ENCODE measurements at regions not wholly inside any gene's neighbourhood (a gene's known extent, or its start where the extent isn't known, plus 50 kb on each side); places are given as distances from the start of the nearest gene placed in this dataset.

DNA sequence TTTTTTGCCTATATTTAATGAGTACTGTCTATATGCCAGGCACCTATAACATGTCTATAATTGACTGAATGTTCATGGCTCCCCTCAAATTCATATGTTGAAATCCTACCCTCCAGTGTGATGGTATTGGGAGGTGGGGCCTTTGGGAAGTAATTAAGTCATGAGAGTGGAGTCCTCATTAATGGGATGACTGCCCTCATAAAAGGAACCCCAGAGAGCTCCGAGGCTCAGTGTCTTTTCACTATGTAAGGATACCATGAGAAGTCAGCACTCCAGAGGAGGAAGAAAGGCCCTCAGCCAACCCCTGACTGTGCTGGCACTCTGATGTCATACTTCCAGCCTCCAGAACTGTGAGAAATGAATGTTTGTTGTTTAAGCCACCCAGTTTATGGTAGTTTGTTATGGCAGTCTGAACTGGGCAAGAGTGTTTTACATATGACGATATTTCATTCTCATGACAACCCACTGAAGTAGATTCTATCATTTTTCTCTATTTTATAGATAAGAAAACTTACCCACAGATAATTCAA lies 61.1 kb upstream of the PCGF5 start:
- DNase-seq (ENCODE audit: extremely low spot score, unreplicated experiment), result no peak
- Mint-ChIP-seq H3K4me3 (ENCODE audit: unreplicated experiment) (no peak overlapping the region), H3K4me1 (ENCODE audit: unreplicated experiment) (peaks cover 11% of the 10 kb centered on the region), H3K27ac (ENCODE audit: unreplicated experiment) (no peak overlapping the region), H3K36me3 (ENCODE audit: unreplicated experiment) (no peaks in the 10 kb centered on the region), H3K27me3 (ENCODE audit: unreplicated experiment) (no peaks in the 10 kb centered on the region), H3K9me3 (ENCODE audit: unreplicated experiment) (no peaks in the 10 kb centered on the region)
- TF ChIP-seq CTCF (IDR thresholded peaks at IDR 0.05), result no peak

DNA sequence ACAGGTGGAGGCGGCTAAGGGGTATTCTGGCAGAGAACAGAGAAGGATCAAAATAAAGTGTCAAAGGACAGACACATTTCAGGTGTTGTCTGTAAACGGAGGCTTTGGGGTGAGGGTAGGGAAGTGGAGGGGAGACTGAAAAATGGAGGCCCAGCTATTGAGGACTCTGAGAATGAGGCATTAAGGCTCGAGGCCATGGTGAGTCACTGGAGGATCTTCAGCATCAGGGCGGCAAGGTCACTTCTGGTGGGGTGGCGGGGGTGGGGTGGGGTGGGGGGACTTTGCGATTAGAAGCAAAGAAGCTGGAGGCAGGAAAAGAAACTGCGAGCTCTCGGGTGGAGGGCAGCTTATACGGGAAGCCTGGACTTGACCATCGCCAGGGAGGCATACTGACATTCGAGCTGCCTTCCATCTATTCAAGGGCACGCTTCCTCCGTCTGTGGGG lies 58.4 kb upstream of the PCGF5 start:
- Mint-ChIP-seq H3K27me3 (ENCODE audit: unreplicated experiment) (no peaks in the 10 kb centered on the region), H3K27ac (ENCODE audit: unreplicated experiment) (peak overlapping the region; percentile 83), H3K4me1 (ENCODE audit: unreplicated experiment) (peaks cover 15% of the 10 kb centered on the region), H3K9me3 (ENCODE audit: unreplicated experiment) (no peaks in the 10 kb centered on the region), H3K4me3 (ENCODE audit: unreplicated experiment) (peak overlapping the region; percentile 76), H3K36me3 (ENCODE audit: unreplicated experiment) (no peaks in the 10 kb centered on the region)
- TF ChIP-seq CTCF (IDR thresholded peaks at IDR 0.05), result no peak
- DNase-seq (ENCODE audit: extremely low spot score, unreplicated experiment), result no peak

DNA sequence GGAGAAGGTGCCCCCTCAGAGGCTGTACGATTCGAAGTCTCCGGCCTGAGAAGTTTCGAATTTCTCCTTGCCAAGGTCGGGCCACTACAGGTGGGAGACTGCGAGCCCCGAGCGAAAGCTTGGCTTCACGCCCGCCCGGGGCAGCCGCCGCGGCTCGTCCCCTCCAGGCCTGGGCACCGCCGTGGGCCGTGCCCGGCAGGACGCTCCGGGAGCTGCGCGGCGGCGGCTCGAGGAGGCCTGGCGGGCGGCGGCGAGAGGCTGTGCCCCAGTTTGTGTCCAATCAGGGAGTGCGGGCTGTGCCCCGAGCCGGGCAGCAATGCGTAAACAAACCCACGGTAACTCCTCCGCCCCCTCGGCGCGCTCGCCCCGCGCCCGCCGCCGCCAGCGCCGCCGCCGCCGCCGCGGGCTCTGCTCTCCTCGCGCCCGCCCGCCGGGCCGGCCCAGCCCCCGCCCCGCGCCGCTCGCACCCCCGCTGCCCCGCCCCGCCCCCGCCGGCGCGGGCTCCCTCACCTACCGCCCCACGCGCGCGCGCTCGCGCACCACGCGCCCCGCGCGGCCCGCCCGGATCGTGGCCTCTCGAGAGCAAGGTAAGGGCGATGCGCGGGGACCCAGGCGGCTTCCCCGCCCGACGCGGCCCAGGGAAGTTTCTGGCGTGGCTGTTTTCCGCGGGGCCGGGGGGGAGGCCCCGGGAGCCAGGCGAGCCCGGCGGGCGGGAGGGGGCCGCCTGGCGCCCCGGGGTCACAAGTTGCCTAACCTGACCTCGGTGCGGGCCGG lies 57.8 kb upstream of the PCGF5 start:
- H3K27me3 Mint-ChIP-seq (ENCODE audit: unreplicated experiment), result no peaks in the 10 kb centered on the region
- peak; percentile 89 for DNase-seq (ENCODE audit: extremely low spot score, unreplicated experiment)
- no peaks in the 10 kb centered on the region for H3K36me3 Mint-ChIP-seq (ENCODE audit: unreplicated experiment)
- H3K27ac Mint-ChIP-seq (ENCODE audit: unreplicated experiment), result peak overlapping the region; percentile 63
- peak overlapping the region; percentile 76 for H3K4me3 Mint-ChIP-seq (ENCODE audit: unreplicated experiment)
- H3K4me1 Mint-ChIP-seq (ENCODE audit: unreplicated experiment), result peaks cover 15% of the 10 kb centered on the region
- H3K9me3 Mint-ChIP-seq (ENCODE audit: unreplicated experiment), result no peaks in the 10 kb centered on the region
- no peak for TF ChIP-seq CTCF (IDR thresholded peaks at IDR 0.05)

DNA sequence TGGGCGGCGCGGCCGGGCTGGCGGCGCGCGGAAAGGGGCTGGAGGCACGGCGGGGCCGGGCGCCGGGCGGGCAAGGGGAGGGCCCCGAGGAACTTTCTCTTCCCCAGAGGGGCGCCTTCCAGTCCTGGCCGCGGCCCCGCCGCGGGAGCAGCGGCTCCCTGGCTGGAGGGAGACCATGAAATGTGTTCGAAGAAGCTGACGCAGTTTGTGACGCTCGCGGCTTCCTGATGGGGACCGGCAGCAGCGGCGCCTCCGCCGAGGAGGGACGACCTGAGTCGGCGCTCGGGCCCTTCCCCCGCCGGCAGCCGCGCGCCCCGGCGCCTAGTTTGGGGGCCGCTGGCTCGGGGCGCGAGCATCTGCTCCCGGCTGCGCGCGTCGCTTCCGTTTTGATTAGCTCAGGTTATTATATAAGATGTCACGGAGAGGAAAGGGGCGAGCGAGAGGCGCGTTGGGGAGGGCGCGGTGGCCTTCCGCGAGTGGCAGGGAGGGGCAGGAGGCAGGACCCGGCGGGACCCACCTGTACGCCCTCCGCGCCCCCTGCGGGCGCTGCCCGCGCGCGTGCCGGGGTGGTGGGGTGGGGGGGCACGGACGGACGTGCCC lies 57.1 kb upstream of the PCGF5 start:
- TF ChIP-seq CTCF (IDR thresholded peaks at IDR 0.05), result peak; percentile 8
- Mint-ChIP-seq H3K27me3 (ENCODE audit: unreplicated experiment) (no peaks in the 10 kb centered on the region), H3K9me3 (ENCODE audit: unreplicated experiment) (no peaks in the 10 kb centered on the region), H3K4me3 (ENCODE audit: unreplicated experiment) (peak overlapping the region; percentile 80), H3K4me1 (ENCODE audit: unreplicated experiment) (peaks cover 15% of the 10 kb centered on the region), H3K27ac (ENCODE audit: unreplicated experiment) (peak overlapping the region; percentile 59), H3K36me3 (ENCODE audit: unreplicated experiment) (no peaks in the 10 kb centered on the region)
- DNase-seq (ENCODE audit: extremely low spot score, unreplicated experiment), result peak; percentile 86

DNA sequence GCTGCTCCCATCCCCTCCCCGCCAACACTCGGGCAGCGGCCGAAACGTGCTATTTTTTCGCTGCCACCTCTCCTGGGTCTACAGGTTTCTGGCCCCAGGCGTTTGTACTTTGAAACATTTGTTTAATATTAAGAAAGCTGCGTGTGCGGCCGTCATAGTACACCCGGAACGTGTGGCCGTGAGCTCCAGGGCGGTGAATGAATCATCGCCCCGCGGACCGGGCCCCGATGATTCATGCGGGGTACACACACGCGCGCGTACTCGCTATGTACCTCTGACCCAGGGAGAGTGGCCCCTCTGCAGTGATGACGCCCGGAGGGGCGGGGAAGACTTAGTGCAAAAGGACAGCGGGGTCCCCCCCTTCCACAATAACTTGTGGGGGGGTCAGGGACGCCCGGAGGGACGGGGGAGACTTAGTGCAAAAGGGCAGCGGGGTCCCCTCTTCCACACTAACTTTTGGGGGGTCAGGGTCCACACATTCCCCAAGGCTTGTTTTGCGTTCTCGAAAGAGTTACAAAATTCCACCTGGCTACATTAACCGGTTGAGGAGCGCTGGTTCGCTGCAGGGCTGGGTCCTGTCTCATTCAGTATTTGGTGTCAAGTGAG lies 56.5 kb upstream of the PCGF5 start:
- Mint-ChIP-seq H3K9me3 (ENCODE audit: unreplicated experiment) (no peaks in the 10 kb centered on the region), H3K27me3 (ENCODE audit: unreplicated experiment) (no peaks in the 10 kb centered on the region), H3K27ac (ENCODE audit: unreplicated experiment) (peak overlapping the region; percentile 75), H3K4me3 (ENCODE audit: unreplicated experiment) (peak overlapping the region; percentile 80), H3K4me1 (ENCODE audit: unreplicated experiment) (peaks cover 15% of the 10 kb centered on the region), H3K36me3 (ENCODE audit: unreplicated experiment) (no peaks in the 10 kb centered on the region)
- TF ChIP-seq CTCF (IDR thresholded peaks at IDR 0.05), result no peak
- DNase-seq (ENCODE audit: extremely low spot score, unreplicated experiment), result peak; percentile 87

All from osteocyte (in vitro differentiated cells).